ENCODE measurements at regions not wholly inside any gene's neighbourhood (a gene's known extent, or its start where the extent isn't known, plus 50 kb on each side); places are given as distances from the start of the nearest gene placed in this dataset.

GRCh38 chr6:6716998-6717763, 128.7 kb downstream of the LY86 start:
- no peak for TF ChIP-seq GATA2 (IDR thresholded peaks at IDR 0.05; ENCODE audit: low read depth, low read length)
- no peak for TF ChIP-seq GATA3 (IDR thresholded peaks at IDR 0.05; ENCODE audit: low read depth, low read length)

GRCh38 chr6:6717953-6718352, 129.4 kb downstream of the LY86 start:
- no peak for TF ChIP-seq GATA2 (IDR thresholded peaks at IDR 0.05; ENCODE audit: low read depth, low read length)
- no peak for TF ChIP-seq GATA3 (IDR thresholded peaks at IDR 0.05; ENCODE audit: low read depth, low read length)

GRCh38 chr6:6721606-6722005, 133.1 kb downstream of the LY86 start:
- TF ChIP-seq GATA3 (IDR thresholded peaks at IDR 0.05; ENCODE audit: low read depth, low read length) (no peak), GATA2 (IDR thresholded peaks at IDR 0.05; ENCODE audit: low read depth, low read length) (no peak)

GRCh38 chr6:6722195-6722594, 133.7 kb downstream of the LY86 start:
- TF ChIP-seq GATA2 (IDR thresholded peaks at IDR 0.05; ENCODE audit: low read depth, low read length) (no peak), GATA3 (IDR thresholded peaks at IDR 0.05; ENCODE audit: low read depth, low read length) (no peak)

GRCh38 chr6:6723361-6723760, 134.8 kb downstream of the LY86 start:
- no peak for TF ChIP-seq GATA2 (IDR thresholded peaks at IDR 0.05; ENCODE audit: low read depth, low read length)
- no peak for TF ChIP-seq GATA3 (IDR thresholded peaks at IDR 0.05; ENCODE audit: low read depth, low read length)

GRCh38 chr6:6723921-6724538, 135.5 kb downstream of the LY86 start:
- TF ChIP-seq GATA2 (IDR thresholded peaks at IDR 0.05; ENCODE audit: low read depth, low read length): no peak
- no peak for TF ChIP-seq GATA3 (IDR thresholded peaks at IDR 0.05; ENCODE audit: low read depth, low read length)

GRCh38 chr6:6724539-6725467, 136.3 kb downstream of the LY86 start:
- TF ChIP-seq GATA3 (IDR thresholded peaks at IDR 0.05; ENCODE audit: low read depth, low read length) (no peak), GATA2 (IDR thresholded peaks at IDR 0.05; ENCODE audit: low read depth, low read length) (no peak)

GRCh38 chr6:6725468-6726209, 137.1 kb downstream of the LY86 start:
- TF ChIP-seq GATA2 (IDR thresholded peaks at IDR 0.05; ENCODE audit: low read depth, low read length): no peak
- TF ChIP-seq GATA3 (IDR thresholded peaks at IDR 0.05; ENCODE audit: low read depth, low read length): no peak

- no peak for TF ChIP-seq GATA3 (IDR thresholded peaks at IDR 0.05; ENCODE audit: low read depth, low read length)
- no peak for TF ChIP-seq GATA2 (IDR thresholded peaks at IDR 0.05; ENCODE audit: low read depth, low read length)
Observed at GRCh38 chr6:6728169-6728941, 139.8 kb downstream of the LY86 start.

GRCh38 chr6:6729971-6730370, 141.5 kb downstream of the LY86 start:
- no peak for TF ChIP-seq GATA3 (IDR thresholded peaks at IDR 0.05; ENCODE audit: low read depth, low read length)
- TF ChIP-seq GATA2 (IDR thresholded peaks at IDR 0.05; ENCODE audit: low read depth, low read length): no peak

- no peak for TF ChIP-seq GATA2 (IDR thresholded peaks at IDR 0.05; ENCODE audit: low read depth, low read length)
- TF ChIP-seq GATA3 (IDR thresholded peaks at IDR 0.05; ENCODE audit: low read depth, low read length): no peak
Observed at GRCh38 chr6:6730831-6731230, 142.3 kb downstream of the LY86 start.

- TF ChIP-seq GATA3 (IDR thresholded peaks at IDR 0.05; ENCODE audit: low read depth, low read length) (no peak), GATA2 (IDR thresholded peaks at IDR 0.05; ENCODE audit: low read depth, low read length) (no peak)
Observed at GRCh38 chr6:6734479-6735465, 146.3 kb downstream of the LY86 start.

Measured in SH-SY5Y (cell line).